ENCODE measurements at regions not wholly inside any gene's neighbourhood (a gene's known extent, or its start where the extent isn't known, plus 50 kb on each side); places are given as distances from the start of the nearest gene placed in this dataset.

- no peak overlapping the region for H3K4me3 ChIP-seq (ENCODE audit: low read depth, low read length)
- H3K36me3 ChIP-seq (ENCODE audit: control insufficient read depth in 2 of 2, insufficient read depth in 1 of 2, low read length in 2 of 2): no peaks in the 10 kb centered on the region
- no peaks in the 10 kb centered on the region for H3K9me3 ChIP-seq (ENCODE audit: control insufficient read depth, insufficient read depth, low read depth, low read length)
- CTCF ChIA-PET: no interaction called here
- TF ChIP-seq ZNF600 (tag by site-specific recombination; IDR thresholded peaks at IDR 0.05) (no peak), GFI1B (tag by site-specific recombination; IDR thresholded peaks at IDR 0.05) (0 out of 2 replicates have a peak, but pooled peaks have one; percentile 20)
- no peak overlapping the region for H3K27ac ChIP-seq (ENCODE audit: extremely low read depth, low read depth, low read length)
- peaks cover 8% of the 10 kb centered on the region for H3K4me1 ChIP-seq (ENCODE audit: control insufficient read depth, insufficient read depth, low read length)
- POLR2A ChIA-PET: no interaction called here
Measured at GRCh38 chr17:31740611-31741082, 118.4 kb downstream of the COPRS start.

- CTCF ChIA-PET: interaction anchor here (1.3 kb wide), 1 partner anchor 104 kb away, joined by 4 read pairs; no protein-coding TSS in a partner anchor
Measured at GRCh38 chr17:31738996-31739699, 119.9 kb downstream of the COPRS start.

GRCh38 chr17:31738488-31738887 lies 120.6 kb downstream of the COPRS start:
- Histone ChIP-seq H3K36me3 (ENCODE audit: control insufficient read depth in 2 of 2, insufficient read depth in 1 of 2, low read length in 2 of 2) (no peaks in the 10 kb centered on the region), H3K4me1 (ENCODE audit: control insufficient read depth, insufficient read depth, low read length) (no peaks in the 10 kb centered on the region), H3K9me3 (ENCODE audit: control insufficient read depth, insufficient read depth, low read depth, low read length) (no peaks in the 10 kb centered on the region), H3K27ac (ENCODE audit: extremely low read depth, low read depth, low read length) (no peak overlapping the region), H3K4me3 (ENCODE audit: low read depth, low read length) (no peak overlapping the region)
- TF ChIP-seq TRIM28 (IDR thresholded peaks at IDR 0.05; ENCODE audit: borderline replicate concordance, low read length): no peak
- no peak for TF ChIP-seq ZNF449 (tag by site-specific recombination; IDR thresholded peaks at IDR 0.05)
- no peak for TF ChIP-seq ZNF426 (tag by site-specific recombination; IDR thresholded peaks at IDR 0.05)
- no peak for TF ChIP-seq GLIS2 (tag by site-specific recombination; IDR thresholded peaks at IDR 0.05)
- no peak for TF ChIP-seq ZBTB8A (tag by site-specific recombination; IDR thresholded peaks at IDR 0.05)
- TF ChIP-seq TCF7L2 (IDR thresholded peaks at IDR 0.05; ENCODE audit: borderline replicate concordance, low read depth, low read length): no peak
- TF ChIP-seq PATZ1 (tag by site-specific recombination; IDR thresholded peaks at IDR 0.05): no peak
- no peak for TF ChIP-seq RBAK (tag by site-specific recombination; IDR thresholded peaks at IDR 0.05)
- no peak for TF ChIP-seq ZNF704 (tag by site-specific recombination; IDR thresholded peaks at IDR 0.05)
- TF ChIP-seq ZNF777 (tag by site-specific recombination; IDR thresholded peaks at IDR 0.05; ENCODE audit: borderline replicate concordance): no peak
- no peak for TF ChIP-seq ZFHX2 (tag by site-specific recombination; conservative IDR thresholded peaks at IDR 0.05)
- ChIA-PET POLR2A (no interaction called here), CTCF (interaction anchor here (0.8 to 1.3 kb wide), 2 partner anchors 16 to 104 kb away, joined by 3 to 4 read pairs; no protein-coding TSS in a partner anchor)

More at GRCh38 chr17:31738996-31739699, 119.9 kb downstream of the COPRS start:
- H3K36me3 ChIP-seq (ENCODE audit: control insufficient read depth in 2 of 2, insufficient read depth in 1 of 2, low read length in 2 of 2): no peaks in the 10 kb centered on the region
- TF ChIP-seq SCRT2 (tag by site-specific recombination; IDR thresholded peaks at IDR 0.05) (peak; percentile 58; the same call in 1 of the 2 replicates), ZNF398 (tag by site-specific recombination; IDR thresholded peaks at IDR 0.05) (no peak)
- POLR2A ChIA-PET: no interaction called here
- H3K4me3 ChIP-seq (ENCODE audit: low read depth, low read length): no peak overlapping the region
- peaks cover 5% of the 10 kb centered on the region for H3K4me1 ChIP-seq (ENCODE audit: control insufficient read depth, insufficient read depth, low read length)
- H3K9me3 ChIP-seq (ENCODE audit: control insufficient read depth, insufficient read depth, low read depth, low read length): no peaks in the 10 kb centered on the region
- H3K27ac ChIP-seq (ENCODE audit: extremely low read depth, low read depth, low read length): no peak overlapping the region

All from HEK293 (cell line).